Heart left ventricle (tissue), 13 donors: ENCODE measurements at regions not wholly inside any gene's neighbourhood (a gene's known extent, or its start where the extent isn't known, plus 50 kb on each side); places are given as distances from the start of the nearest gene placed in this dataset.

ENCODE experiments used
- CTCF ChIP-seq, 12 donors: fragments of 200-600 bp; sonication (generic) in 4 of 12; IDR thresholded peaks; one replicate each; pipeline versions ENCODE4 v1.5.0 to v1.8.0; 2018 to 2022; ENCODE audit warnings: antibody characterized with exemption in 12 of 12, mild to moderate bottlenecking in 5 of 12
- POLR2A ChIP-seq, 2 donors: fragments of 450-650 bp; IDR thresholded peaks; one replicate each; pipeline ENCODE4 v1.6.1; 2017; ENCODE audit warnings: antibody characterized with exemption in 2 of 2, mild to moderate bottlenecking in 2 of 2, moderate library complexity in 2 of 2
- donor health status: ischemic (EF 13 %, LVEDD 7.1; RV severe dilation, severe dysfunction).
- donor health status: DM: no; HTN: yes; CAD: no.
- donor health status: DM: no; HTN: no; CAD: no.
- donor health status: ischemic (EF 25% LVEDD 6.9; RV normal size, moderate dysfunction).
- donor health status: ischemic (EF 25% LVEDD 5.7; RV mildly dilated, moderate dysfunction).
- donor health status: ischemic (EF 35%, LVEDD 5.7; RV mildly dilated, moderate dysfunction).
- donor health status: nonischemic (EF 11% LVEDD 7.7; RV severe dilation, severe dysfunction).
- donor health status: DM: yes; HTN: yes; CAD: no.
- donor health status: PGD.
- donor health status: ischemic (EF 29% LVEDD 5.4; RV normal size, mild dysfunction).
- donor health status: nonischemic (EF 23%, LVEDD 6.1; RV moderate dilation, normal function).

- TF ChIP-seq CTCF (IDR thresholded peaks at IDR 0.05) (no peak), POLR2A (IDR thresholded peaks at IDR 0.05) (no peak)
Measured at GRCh38 chr17:5794881-5795506, 210.7 kb upstream of the NLRP1 start.
